ENCODE measurements at regions not wholly inside any gene's neighbourhood (a gene's known extent, or its start where the extent isn't known, plus 50 kb on each side); places are given as distances from the start of the nearest gene placed in this dataset.

DNA sequence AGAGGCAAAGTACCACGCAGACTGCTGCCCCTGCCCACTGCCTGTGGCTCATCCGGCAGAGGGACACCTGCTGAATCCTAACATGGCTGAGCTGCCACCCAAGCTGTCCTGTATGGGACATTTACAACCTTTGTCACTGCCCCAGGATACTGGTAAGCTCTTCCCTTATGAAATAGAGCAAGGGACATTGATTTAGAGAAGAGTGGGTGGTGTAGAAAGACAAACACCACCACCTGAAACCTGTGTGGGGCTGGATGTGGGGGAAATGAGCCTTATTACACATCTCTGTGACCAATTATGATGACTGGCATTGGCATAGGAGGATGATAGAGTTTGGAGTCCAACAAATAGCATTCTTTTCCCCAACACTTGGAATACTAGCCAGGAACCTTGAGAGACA lies 81.2 kb upstream of the GZMB start:
- TF ChIP-seq, protein P1, sequence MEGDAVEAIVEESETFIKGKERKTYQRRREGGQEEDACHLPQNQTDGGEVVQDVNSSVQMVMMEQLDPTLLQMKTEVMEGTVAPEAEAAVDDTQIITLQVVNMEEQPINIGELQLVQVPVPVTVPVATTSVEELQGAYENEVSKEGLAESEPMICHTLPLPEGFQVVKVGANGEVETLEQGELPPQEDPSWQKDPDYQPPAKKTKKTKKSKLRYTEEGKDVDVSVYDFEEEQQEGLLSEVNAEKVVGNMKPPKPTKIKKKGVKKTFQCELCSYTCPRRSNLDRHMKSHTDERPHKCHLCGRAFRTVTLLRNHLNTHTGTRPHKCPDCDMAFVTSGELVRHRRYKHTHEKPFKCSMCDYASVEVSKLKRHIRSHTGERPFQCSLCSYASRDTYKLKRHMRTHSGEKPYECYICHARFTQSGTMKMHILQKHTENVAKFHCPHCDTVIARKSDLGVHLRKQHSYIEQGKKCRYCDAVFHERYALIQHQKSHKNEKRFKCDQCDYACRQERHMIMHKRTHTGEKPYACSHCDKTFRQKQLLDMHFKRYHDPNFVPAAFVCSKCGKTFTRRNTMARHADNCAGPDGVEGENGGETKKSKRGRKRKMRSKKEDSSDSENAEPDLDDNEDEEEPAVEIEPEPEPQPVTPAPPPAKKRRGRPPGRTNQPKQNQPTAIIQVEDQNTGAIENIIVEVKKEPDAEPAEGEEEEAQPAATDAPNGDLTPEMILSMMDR (IDR thresholded peaks at IDR 0.05), result no peak
- TF ChIP-seq ZFX (IDR thresholded peaks at IDR 0.05; ENCODE audit: borderline replicate concordance), result no peak
- H3K27ac ChIP-seq, result no peak overlapping the region

DNA sequence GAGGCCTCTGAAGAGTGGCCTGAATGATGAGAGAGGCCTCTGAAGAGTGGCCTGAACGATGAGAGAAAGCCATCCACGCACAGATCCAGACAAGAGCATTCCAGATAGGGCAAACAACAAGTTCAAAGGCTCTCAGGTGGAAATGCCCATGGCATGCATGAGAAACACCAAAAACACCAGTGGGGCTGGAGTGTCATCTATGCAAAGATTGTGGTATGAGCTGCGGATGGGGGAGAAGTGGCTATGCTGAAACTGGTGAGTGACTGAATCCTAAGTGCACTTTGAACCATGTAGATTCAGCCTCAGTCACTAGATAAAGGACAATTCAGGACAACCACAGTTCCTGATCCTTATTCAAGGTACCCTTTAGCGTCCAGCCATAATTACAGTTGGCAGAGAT lies 79.4 kb upstream of the GZMB start:
- TF ChIP-seq ZFX (IDR thresholded peaks at IDR 0.05; ENCODE audit: borderline replicate concordance), result no peak
- TF ChIP-seq, protein P1 (IDR thresholded peaks at IDR 0.05), result no peak

DNA sequence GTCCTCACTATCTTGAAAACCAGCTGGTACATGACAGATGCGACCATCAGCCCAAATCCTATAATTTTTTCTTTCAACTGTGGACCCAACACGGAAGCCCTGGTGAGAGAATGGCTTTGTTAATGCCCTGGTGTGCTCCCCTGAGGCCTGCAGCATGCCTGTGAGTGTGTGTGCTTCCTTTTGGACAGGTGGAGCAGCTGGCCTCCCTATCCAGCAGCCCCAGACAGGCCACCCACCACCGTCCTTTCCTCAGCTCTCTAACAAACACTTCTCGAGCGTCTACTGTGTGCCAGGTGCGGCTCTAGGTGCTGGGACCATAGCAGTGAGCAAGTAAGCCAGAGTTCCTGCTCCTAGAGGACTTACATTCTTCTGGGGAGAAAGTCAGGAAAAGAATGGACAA lies 78.9 kb upstream of the GZMB start:
- no peak overlapping the region for H3K27ac ChIP-seq
- TF ChIP-seq, protein P1 (IDR thresholded peaks at IDR 0.05), result no peak
- TF ChIP-seq ZFX (IDR thresholded peaks at IDR 0.05; ENCODE audit: borderline replicate concordance), result no peak

More for the DNA sequence above, 79.4 kb upstream of the GZMB start:
- H3K27ac ChIP-seq, result no peak overlapping the region

DNA sequence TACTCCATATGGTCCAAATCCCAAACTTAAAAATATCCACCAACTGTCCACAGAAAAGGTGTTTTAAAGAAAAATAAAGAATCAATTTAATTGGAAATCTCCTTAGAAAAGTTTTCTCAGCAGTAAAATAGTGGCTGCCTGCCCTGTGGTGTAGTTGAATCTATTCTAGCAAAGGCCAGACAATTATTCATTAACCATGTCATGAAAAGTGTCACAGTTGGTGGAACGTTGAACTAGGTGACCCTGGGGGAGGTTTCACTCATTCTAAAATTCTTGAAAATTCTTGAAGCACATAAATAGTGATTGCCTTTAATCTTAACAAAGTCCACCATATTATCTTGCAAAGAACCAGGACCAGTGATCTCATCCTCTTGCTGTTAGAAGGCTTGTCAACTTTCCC lies 78.4 kb upstream of the GZMB start:
- TF ChIP-seq, protein P1 (IDR thresholded peaks at IDR 0.05), result no peak
- TF ChIP-seq ZFX (IDR thresholded peaks at IDR 0.05; ENCODE audit: borderline replicate concordance), result no peak
- H3K27ac ChIP-seq, result no peak overlapping the region

DNA sequence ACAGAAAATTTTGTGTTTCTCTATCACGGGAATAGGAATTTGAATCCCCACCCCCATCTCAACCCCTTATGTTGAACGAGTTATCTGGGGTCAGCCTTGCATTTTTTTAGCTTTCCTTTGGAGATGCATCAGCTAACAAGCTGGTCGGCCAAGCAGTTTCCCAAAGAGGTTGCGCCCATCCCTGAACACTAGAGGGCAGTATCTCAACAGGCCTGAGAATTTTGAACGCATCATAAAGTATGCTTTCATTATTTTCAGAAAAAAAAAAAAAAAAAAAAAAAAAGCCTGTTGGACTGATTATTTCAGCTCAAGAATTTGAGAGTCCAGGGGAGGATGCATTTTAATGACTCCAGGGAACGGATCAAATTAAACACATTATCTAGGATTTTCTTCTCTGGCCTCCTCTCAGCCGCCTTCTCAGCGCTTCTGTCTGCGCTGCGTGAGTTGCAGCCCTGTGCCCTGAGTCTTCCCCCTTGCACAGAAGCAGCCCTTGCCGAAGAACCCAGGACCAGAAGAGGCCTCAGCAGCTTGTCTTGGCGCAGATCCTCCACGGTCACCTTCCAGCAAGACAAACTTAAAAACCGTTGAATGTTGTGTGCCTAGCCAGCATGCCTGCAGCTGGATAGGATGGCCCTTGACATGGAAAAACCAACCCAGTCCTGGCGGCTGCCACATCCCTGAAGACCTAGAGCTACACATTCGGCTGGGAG lies 76.6 kb upstream of the GZMB start:
- no peak overlapping the region for H3K27ac ChIP-seq
- TF ChIP-seq, protein P1 (IDR thresholded peaks at IDR 0.05), result peak; percentile 92
- TF ChIP-seq ZFX (IDR thresholded peaks at IDR 0.05; ENCODE audit: borderline replicate concordance), result no peak

DNA sequence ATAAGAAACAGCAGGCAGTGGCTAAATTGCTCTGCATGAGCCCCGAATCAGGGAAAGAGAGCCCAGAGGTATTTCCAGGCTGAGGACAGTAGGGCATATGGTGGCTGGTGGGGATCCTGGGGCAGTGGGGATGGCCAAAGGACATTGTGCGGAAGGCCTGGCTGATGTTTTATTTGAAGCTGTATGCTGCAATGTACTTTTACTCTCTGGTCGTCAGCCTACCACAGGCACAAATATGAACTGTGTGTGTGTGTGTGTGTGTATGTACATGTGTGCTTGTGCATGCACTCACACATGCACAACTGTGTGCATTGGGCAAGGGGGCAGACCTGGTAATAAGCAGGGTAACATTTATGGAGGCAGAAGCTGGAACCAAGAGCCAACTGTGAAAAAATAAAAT lies 74.7 kb upstream of the GZMB start:
- H3K27ac ChIP-seq, result no peak overlapping the region
- TF ChIP-seq ZFX (IDR thresholded peaks at IDR 0.05; ENCODE audit: borderline replicate concordance), result no peak
- TF ChIP-seq, protein P1 (IDR thresholded peaks at IDR 0.05), result no peak

DNA sequence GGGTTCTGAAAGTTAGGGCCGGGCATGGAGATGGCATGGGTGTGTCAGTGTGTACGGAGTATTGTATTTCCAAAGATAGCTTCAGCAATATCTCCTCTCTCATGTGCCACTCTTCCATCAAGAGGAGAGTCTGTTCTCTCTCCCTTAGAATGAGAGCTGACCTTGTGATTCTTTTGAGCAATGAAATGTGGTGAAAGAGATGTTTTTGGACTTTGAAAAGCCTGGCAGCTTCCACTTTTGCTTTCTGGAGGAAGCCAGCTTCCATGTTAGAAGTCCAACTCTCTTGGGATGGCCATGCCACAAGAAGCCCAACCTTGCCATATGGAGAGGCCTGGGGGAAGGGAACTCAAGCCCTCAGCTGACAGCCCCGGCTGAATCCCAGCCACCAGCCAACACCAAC lies 72.4 kb upstream of the GZMB start:
- no peak for TF ChIP-seq ZFX (IDR thresholded peaks at IDR 0.05; ENCODE audit: borderline replicate concordance)
- TF ChIP-seq, protein P1 (IDR thresholded peaks at IDR 0.05), result no peak
- no peak overlapping the region for H3K27ac ChIP-seq

Data from 22Rv1 (cell line).